K562 (cell line): ENCODE measurements at regions not wholly inside any gene's neighbourhood (a gene's known extent, or its start where the extent isn't known, plus 50 kb on each side); places are given as distances from the start of the nearest gene placed in this dataset.
A peak's percentile ranks its signal among the peaks of the same experiment; 100 is the strongest.

Source experiments
- ADNP ChIP-seq: fragments of 200-800 bp; sonication (Bioruptor generic); IDR thresholded peaks from 2 replicates; pipeline ENCODE4 v1.6.1; 2016; ENCODE audit warnings: missing genetic modification characterization, missing compliant biosample characterization
- CREB1 ChIP-seq, 2 experiments: sonication (generic) in 1 of 2; formaldehyde crosslinking in 1 of 2; IDR thresholded peaks; 2 replicates each; pipeline versions ENCODE4 v1.6.1 to v1.8.0; 2012 to 2022; ENCODE audit warnings: inconsistent platforms in 1 of 2, mild to moderate bottlenecking in 1 of 2, missing genetic modification reagents in 1 of 2, moderate library complexity in 1 of 2
- FIP1L1 ChIP-seq: fragments of 200-400 bp; formaldehyde crosslinking; IDR thresholded peaks from 2 replicates; pipeline ENCODE4 v1.6.1; 2018; ENCODE audit warnings: mild to moderate bottlenecking, low read depth, low read length; ENCODE audit not compliant: poor library complexity, severe bottlenecking
- FOXM1 ChIP-seq, 2 experiments: fragments of 450-650 bp in 1 of 2; sonication (generic) in 1 of 2; formaldehyde crosslinking in 1 of 2; IDR thresholded peaks; 2 replicates each; pipeline versions ENCODE4 v1.6.1 to v1.9.0; 2017 to 2022; ENCODE audit warnings: low read depth in 2 of 2, mild to moderate bottlenecking in 2 of 2, missing genetic modification reagents in 1 of 2, moderate library complexity in 1 of 2
- HDAC2 ChIP-seq: fragments of 450-650 bp; IDR thresholded peaks from 2 replicates; pipeline ENCODE4 v1.6.1; 2016; ENCODE audit warnings: mild to moderate bottlenecking
- NFRKB ChIP-seq: fragments of 450-650 bp; IDR thresholded peaks from 2 replicates; pipeline ENCODE4 v1.6.1; 2016; ENCODE audit warnings: low read depth
- PHTF2 ChIP-seq: fragments of 250-450 bp; sonication (Bioruptor Pico); IDR thresholded peaks from 2 replicates; pipeline ENCODE4 v1.5.0; 2021; ENCODE audit warnings: mild to moderate bottlenecking
- POLR2A ChIP-seq: fragments of 450-650 bp; conservative IDR thresholded peaks from 2 replicates; pipeline ENCODE4 v1.6.1; 2016
- RB1 ChIP-seq: fragments of 450-650 bp; IDR thresholded peaks from 2 replicates; pipeline ENCODE4 v1.6.1; 2017; ENCODE audit warnings: low read depth, mild to moderate bottlenecking
- SAFB2 ChIP-seq: fragments of 200-400 bp; formaldehyde crosslinking; IDR thresholded peaks from 2 replicates; pipeline ENCODE4 v1.6.1; 2018; ENCODE audit warnings: borderline replicate concordance, low read length, low read depth, moderate library complexity; ENCODE audit not compliant: severe bottlenecking
- SLC30A9 ChIP-seq: fragments of 250-450 bp; sonication (Bioruptor Pico); IDR thresholded peaks from 2 replicates; pipeline ENCODE4 v1.8.0; 2022; ENCODE audit warnings: mild to moderate bottlenecking, moderate library complexity
- SREBF2 ChIP-seq: sonication (generic); formaldehyde crosslinking; IDR thresholded peaks from 2 replicates; pipeline ENCODE4 v1.4.0; 2020; ENCODE audit warnings: mild to moderate bottlenecking, missing genetic modification reagents
- SUPT5H ChIP-seq: fragments of 450-650 bp; IDR thresholded peaks from 2 replicates; pipeline ENCODE4 v1.6.1; 2016
- TSC22D4 ChIP-seq: fragments of 450-650 bp; IDR thresholded peaks from 2 replicates; pipeline ENCODE4 v1.6.1; 2016; ENCODE audit warnings: missing genetic modification characterization, missing biosample characterization, control low read depth
- U2AF1 ChIP-seq: fragments of 200-400 bp; formaldehyde crosslinking; optimal IDR thresholded peaks from 2 replicates; pipeline ENCODE3; 2017; ENCODE audit warnings: mild to moderate bottlenecking, low read depth, low read length, moderate library complexity
- ZNF436 ChIP-seq: fragments of 250-450, 450-650 bp; sonication (Bioruptor Pico); formaldehyde crosslinking; IDR thresholded peaks from 2 replicates; pipeline ENCODE4 v1.7.0; 2020; ENCODE audit warnings: mild to moderate bottlenecking
- ZNF766 ChIP-seq: fragments of 200-800 bp; sonication (Bioruptor generic); conservative IDR thresholded peaks from 2 replicates; pipeline ENCODE4 v1.6.1; 2016; ENCODE audit warnings: missing genetic modification characterization, missing compliant biosample characterization
- TF ChIP-seq, protein P1 (sequence below): fragments of 200-800 bp; sonication (Bioruptor generic); IDR thresholded peaks from 2 replicates; pipeline ENCODE4 v1.6.1; 2017; ENCODE audit warnings: missing genetic modification characterization, missing compliant biosample characterization
- TF ChIP-seq, protein P2 (sequence below), 3 experiments: fragments of 200-800 bp in 1 of 3; fragments of 250-450 bp in 1 of 3; fragments of 450-650 bp in 1 of 3; sonication (Bioruptor Pico) in 1 of 3; sonication (Bioruptor generic) in 1 of 3; formaldehyde crosslinking in 1 of 3; IDR thresholded peaks; 2 replicates each; pipeline versions ENCODE4 v1.6.1 to v1.8.0; 2016 to 2022; ENCODE audit warnings: mild to moderate bottlenecking in 2 of 3, missing genetic modification characterization in 2 of 3, missing compliant biosample characterization in 1 of 3, moderate library complexity in 1 of 3
- TF ChIP-seq, protein P3 (sequence below): IDR thresholded peaks from 2 replicates; pipeline ENCODE4 v1.6.1; 2014; ENCODE audit warnings: antibody characterized with exemption
- TF ChIP-seq, protein P4 (sequence below), 2 experiments: fragments of 450-650 bp; conservative IDR thresholded peaks; 2 replicates each; pipeline ENCODE4 v1.6.1; 2017; ENCODE audit warnings: mild to moderate bottlenecking in 2 of 2, moderate library complexity in 2 of 2

DNA sequence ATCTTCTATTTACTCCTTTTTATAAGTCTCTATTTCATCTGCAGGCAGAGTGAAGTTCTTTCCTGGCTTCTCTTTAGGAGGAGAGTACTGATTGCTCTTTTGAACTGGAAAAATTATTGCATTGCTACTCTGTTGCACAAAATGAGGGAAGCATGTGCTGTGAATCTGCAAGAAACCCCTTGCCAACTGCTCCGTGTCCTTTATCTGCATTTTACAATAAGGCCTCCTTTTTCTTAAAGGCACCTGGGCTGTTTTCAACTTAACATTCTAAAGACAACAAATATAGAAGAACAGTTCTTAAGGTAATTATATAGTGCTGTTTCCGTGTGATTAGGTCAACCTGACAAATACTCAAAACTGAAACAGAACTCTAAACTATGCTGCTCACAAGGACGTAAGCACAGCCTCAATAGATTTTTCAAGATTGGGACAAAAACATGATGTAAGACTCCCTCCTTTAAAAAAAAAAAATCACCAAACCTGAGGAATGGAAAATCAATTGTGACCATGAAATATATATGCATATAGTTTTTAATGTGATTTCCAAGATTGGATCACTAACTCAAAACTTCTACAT lies 716.6 kb upstream of the INTU start (continued):
- TF ChIP-seq FOXM1 (IDR thresholded peaks at IDR 0.05; ENCODE audit: low read depth) (0 out of 2 replicates have a peak, but pooled peaks have one; percentile 11), FOXM1 (CRISPR knock-in tag; IDR thresholded peaks at IDR 0.05; ENCODE audit: low read depth) (no peak), SREBF2 (no peak), SLC30A9 (no peak), SUPT5H (no peak), PHTF2 (CRISPR knock-in tag) (no peak), RB1 (no peak), POLR2A (0 out of 2 replicates have a peak, but pooled peaks have one; percentile 30), CREB1 (IDR thresholded peaks at IDR 0.05) (no peak), CREB1 (CRISPR knock-in tag; IDR thresholded peaks at IDR 0.05) (no peak), FIP1L1 (no peak), HDAC2 (no peak), NFRKB (peak; percentile 11; the same call in 1 of the 2 replicates), ADNP (tag) (no peak), SAFB2 (no peak), TSC22D4 (no peak), U2AF1 (no peak), ZNF766 (peak; percentile 74), ZNF436 (CRISPR knock-in tag) (no peak)
- TF ChIP-seq, protein P1, sequence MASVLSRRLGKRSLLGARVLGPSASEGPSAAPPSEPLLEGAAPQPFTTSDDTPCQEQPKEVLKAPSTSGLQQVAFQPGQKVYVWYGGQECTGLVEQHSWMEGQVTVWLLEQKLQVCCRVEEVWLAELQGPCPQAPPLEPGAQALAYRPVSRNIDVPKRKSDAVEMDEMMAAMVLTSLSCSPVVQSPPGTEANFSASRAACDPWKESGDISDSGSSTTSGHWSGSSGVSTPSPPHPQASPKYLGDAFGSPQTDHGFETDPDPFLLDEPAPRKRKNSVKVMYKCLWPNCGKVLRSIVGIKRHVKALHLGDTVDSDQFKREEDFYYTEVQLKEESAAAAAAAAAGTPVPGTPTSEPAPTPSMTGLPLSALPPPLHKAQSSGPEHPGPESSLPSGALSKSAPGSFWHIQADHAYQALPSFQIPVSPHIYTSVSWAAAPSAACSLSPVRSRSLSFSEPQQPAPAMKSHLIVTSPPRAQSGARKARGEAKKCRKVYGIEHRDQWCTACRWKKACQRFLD = 0 out of 2 replicates have a peak, but pooled peaks have one; percentile 18
- TF ChIP-seq, protein P2, sequence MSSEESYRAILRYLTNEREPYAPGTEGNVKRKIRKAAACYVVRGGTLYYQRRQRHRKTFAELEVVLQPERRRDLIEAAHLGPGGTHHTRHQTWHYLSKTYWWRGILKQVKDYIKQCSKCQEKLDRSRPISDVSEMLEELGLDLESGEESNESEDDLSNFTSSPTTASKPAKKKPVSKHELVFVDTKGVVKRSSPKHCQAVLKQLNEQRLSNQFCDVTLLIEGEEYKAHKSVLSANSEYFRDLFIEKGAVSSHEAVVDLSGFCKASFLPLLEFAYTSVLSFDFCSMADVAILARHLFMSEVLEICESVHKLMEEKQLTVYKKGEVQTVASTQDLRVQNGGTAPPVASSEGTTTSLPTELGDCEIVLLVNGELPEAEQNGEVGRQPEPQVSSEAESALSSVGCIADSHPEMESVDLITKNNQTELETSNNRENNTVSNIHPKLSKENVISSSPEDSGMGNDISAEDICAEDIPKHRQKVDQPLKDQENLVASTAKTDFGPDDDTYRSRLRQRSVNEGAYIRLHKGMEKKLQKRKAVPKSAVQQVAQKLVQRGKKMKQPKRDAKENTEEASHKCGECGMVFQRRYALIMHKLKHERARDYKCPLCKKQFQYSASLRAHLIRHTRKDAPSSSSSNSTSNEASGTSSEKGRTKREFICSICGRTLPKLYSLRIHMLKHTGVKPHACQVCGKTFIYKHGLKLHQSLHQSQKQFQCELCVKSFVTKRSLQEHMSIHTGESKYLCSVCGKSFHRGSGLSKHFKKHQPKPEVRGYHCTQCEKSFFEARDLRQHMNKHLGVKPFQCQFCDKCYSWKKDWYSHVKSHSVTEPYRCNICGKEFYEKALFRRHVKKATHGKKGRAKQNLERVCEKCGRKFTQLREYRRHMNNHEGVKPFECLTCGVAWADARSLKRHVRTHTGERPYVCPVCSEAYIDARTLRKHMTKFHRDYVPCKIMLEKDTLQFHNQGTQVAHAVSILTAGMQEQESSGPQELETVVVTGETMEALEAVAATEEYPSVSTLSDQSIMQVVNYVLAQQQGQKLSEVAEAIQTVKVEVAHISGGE (CRISPR knock-in tag; IDR thresholded peaks at IDR 0.05) = no peak
- TF ChIP-seq, protein P3, sequence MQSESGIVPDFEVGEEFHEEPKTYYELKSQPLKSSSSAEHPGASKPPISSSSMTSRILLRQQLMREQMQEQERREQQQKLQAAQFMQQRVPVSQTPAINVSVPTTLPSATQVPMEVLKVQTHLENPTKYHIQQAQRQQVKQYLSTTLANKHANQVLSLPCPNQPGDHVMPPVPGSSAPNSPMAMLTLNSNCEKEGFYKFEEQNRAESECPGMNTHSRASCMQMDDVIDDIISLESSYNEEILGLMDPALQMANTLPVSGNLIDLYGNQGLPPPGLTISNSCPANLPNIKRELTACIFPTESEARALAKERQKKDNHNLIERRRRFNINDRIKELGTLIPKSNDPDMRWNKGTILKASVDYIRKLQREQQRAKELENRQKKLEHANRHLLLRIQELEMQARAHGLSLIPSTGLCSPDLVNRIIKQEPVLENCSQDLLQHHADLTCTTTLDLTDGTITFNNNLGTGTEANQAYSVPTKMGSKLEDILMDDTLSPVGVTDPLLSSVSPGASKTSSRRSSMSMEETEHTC = no peak
- TF ChIP-seq, protein P4, sequence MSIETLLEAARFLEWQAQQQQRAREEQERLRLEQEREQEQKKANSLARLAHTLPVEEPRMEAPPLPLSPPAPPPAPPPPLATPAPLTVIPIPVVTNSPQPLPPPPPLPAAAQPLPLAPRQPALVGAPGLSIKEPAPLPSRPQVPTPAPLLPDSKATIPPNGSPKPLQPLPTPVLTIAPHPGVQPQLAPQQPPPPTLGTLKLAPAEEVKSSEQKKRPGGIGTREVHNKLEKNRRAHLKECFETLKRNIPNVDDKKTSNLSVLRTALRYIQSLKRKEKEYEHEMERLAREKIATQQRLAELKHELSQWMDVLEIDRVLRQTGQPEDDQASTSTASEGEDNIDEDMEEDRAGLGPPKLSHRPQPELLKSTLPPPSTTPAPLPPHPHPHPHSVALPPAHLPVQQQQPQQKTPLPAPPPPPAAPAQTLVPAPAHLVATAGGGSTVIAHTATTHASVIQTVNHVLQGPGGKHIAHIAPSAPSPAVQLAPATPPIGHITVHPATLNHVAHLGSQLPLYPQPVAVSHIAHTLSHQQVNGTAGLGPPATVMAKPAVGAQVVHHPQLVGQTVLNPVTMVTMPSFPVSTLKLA (conservative IDR thresholded peaks at IDR 0.05) = 0 out of 4 replicates have a peak, but pooled peaks of 1 of the 2 experiments have one; percentile 33
